Stimulated activated memory B cell treated with anti-CD40 and anti-IgM and Interleukin-4, amounts not matched to agents 10 μg/mL and 1 μg/mL and 100 μg/mL, for 72 hours (primary cell): ENCODE measurements at regions not wholly inside any gene's neighbourhood (a gene's known extent, or its start where the extent isn't known, plus 50 kb on each side); places are given as distances from the start of the nearest gene placed in this dataset.
"Not testable (repeated sequence)": the region's sequence is repeated elsewhere in the genome, so short reads cannot be mapped to it uniquely, and the experiment has no call there.

Source experiments
- ATAC-seq: fragments of 150-1000 bp; cut with Tn5 transposase; 2 replicates; pipeline ENCODE4 v1.10.0; 2021
- H3K27ac Mint-ChIP-seq: one replicate; pipeline ENCODE4 v1.8.0; 2022; ENCODE audit warnings: mild to moderate bottlenecking, mixed read lengths
- H3K27me3 Mint-ChIP-seq: one replicate; pipeline ENCODE4 v1.8.0; 2022; ENCODE audit warnings: mixed read lengths
- H3K36me3 Mint-ChIP-seq: one replicate; pipeline ENCODE4 v1.8.0; 2022; ENCODE audit warnings: mixed read lengths
- H3K4me1 Mint-ChIP-seq: one replicate; pipeline ENCODE4 v1.8.0; 2022; ENCODE audit warnings: mixed read lengths
- H3K4me3 Mint-ChIP-seq: one replicate; pipeline ENCODE4 v1.8.0; 2022; ENCODE audit warnings: mild to moderate bottlenecking, moderate library complexity, mixed read lengths
- H3K9me3 Mint-ChIP-seq: one replicate; pipeline ENCODE4 v1.8.0; 2022; ENCODE audit warnings: mixed read lengths

- Mint-ChIP-seq H3K9me3 (peaks cover 6% of the 10 kb centered on the region), H3K27me3 (no peaks in the 10 kb centered on the region), H3K27ac (no peak overlapping the region), H3K4me3 (no peak overlapping the region), H3K4me1 (peaks cover 9% of the 10 kb centered on the region), H3K36me3 (no peaks in the 10 kb centered on the region)
- no peak for ATAC-seq
These were observed 119.2 kb downstream of the NAA11 start for GRCh38 chr4:79206660-79207059.

DNA sequence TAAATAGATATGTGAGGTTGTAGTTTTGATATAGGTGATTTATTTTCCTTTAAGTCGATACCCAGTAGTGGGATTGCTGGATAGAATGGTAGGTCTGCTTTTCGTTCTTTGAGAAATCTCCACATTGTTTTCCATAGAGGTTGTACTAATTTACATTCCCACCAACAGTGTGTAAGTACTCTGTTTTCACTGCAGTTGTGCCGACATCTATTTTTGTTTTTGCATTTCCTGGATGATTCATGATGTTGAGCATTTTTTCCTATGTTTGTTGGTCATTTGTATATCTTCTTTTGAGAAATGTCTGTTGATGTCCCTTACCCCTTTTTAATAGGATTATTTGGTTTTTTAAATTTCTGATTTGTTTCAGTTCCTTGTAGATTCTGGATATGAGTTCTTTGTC is 120.7 kb downstream of the NAA11 start:
- no peaks in the 10 kb centered on the region for H3K27me3 Mint-ChIP-seq
- no peak overlapping the region for H3K27ac Mint-ChIP-seq
- peaks cover 4% of the 10 kb centered on the region for H3K4me1 Mint-ChIP-seq
- H3K36me3 Mint-ChIP-seq: no peaks in the 10 kb centered on the region
- H3K4me3 Mint-ChIP-seq: no peak overlapping the region
- no peak for ATAC-seq
- peaks cover 6% of the 10 kb centered on the region for H3K9me3 Mint-ChIP-seq

DNA sequence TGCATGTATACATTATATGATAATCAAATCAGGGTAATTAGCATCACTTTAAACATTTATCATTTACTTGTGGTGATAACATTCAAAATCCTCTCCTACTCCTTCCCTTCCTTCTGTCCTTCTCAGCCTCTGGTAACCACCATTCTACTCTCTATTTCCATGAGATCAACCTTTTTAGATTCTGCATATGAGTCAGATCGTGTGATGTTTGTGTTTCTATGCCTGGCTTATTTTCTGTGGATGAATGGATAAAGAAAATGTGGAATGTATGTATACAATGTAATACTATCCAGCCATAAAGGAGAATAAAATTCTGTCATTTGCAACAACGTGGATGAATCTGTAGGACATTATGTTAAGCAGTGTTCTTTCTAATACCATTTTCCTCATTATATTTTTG is 123.9 kb downstream of the NAA11 start:
- no peaks in the 10 kb centered on the region for H3K36me3 Mint-ChIP-seq
- no peak for ATAC-seq
- H3K27me3 Mint-ChIP-seq: no peaks in the 10 kb centered on the region
- H3K9me3 Mint-ChIP-seq: peaks cover 5% of the 10 kb centered on the region
- no peak overlapping the region for H3K27ac Mint-ChIP-seq
- H3K4me3 Mint-ChIP-seq: no peak overlapping the region
- no peaks in the 10 kb centered on the region for H3K4me1 Mint-ChIP-seq

GRCh38 chr4:79199743-79200142 is 126.1 kb downstream of the NAA11 start:
- no peaks in the 10 kb centered on the region for H3K9me3 Mint-ChIP-seq
- no peaks in the 10 kb centered on the region for H3K36me3 Mint-ChIP-seq
- no peak for ATAC-seq
- H3K27me3 Mint-ChIP-seq: no peaks in the 10 kb centered on the region
- no peaks in the 10 kb centered on the region for H3K4me1 Mint-ChIP-seq
- no peak overlapping the region for H3K27ac Mint-ChIP-seq
- H3K4me3 Mint-ChIP-seq: no peak overlapping the region

DNA sequence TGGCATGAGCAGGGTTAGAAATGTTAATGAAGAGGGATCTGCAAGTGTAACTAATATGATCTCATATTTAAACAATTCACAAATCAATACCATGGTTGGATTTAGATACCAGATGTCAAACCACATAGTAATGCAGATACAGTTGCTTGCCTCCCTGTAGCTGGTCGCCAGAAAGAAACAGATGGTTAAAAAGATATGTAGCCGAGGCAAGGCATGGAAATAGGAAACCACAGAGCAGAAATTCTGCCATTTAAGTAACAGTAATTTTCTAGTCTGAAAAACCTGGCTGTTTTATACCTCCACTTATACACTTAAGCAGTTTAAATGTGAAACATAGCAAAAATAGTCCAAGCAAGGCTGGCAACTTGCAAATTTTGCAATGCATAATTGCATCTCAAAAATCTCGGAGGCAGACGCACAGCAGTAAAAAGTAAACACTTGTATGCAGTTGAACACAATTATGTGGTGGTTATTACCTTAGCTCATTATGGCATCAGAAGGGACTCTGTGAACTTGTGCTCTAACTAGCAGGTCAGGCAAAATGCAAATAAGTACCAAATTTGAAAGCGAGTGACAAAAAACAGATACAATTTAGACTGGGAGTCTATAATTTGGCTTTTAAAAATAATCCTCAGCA is 126.8 kb downstream of the NAA11 start:
- H3K4me3 Mint-ChIP-seq: no peak overlapping the region
- no peaks in the 10 kb centered on the region for H3K4me1 Mint-ChIP-seq
- no peak for ATAC-seq
- peaks cover 2% of the 10 kb centered on the region for H3K9me3 Mint-ChIP-seq
- H3K27ac Mint-ChIP-seq: no peak overlapping the region
- no peaks in the 10 kb centered on the region for H3K36me3 Mint-ChIP-seq
- H3K27me3 Mint-ChIP-seq: no peaks in the 10 kb centered on the region

GRCh38 chr4:79197275-79198009 is 128.4 kb downstream of the NAA11 start:
- Mint-ChIP-seq H3K4me3 (no peak overlapping the region), H3K27ac (no peak overlapping the region), H3K9me3 (peaks cover 2% of the 10 kb centered on the region), H3K27me3 (no peaks in the 10 kb centered on the region), H3K36me3 (no peaks in the 10 kb centered on the region), H3K4me1 (no peaks in the 10 kb centered on the region)
- no peak for ATAC-seq

DNA sequence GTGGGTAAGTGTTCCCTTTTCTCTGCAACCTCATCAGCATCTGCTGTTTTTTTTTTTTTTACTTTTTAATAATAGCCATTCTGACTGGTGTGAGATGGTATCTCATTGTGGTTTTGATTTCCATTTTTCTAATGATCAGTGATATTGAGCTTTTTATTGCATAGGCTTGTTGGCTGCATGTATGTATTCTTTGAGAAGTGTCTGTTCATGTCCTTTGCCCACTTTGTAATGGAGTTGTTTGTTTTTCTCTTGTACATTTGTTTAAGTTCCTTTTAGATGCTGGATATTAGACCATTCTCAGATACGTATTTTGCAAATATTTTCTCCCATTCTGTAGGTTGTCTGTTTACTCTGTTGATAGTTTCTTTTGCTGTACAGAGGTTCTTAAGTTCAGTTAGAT is 134.6 kb downstream of the NAA11 start:
- H3K4me3 Mint-ChIP-seq, H3K4me1 Mint-ChIP-seq, ATAC-seq, H3K36me3 Mint-ChIP-seq, H3K27ac Mint-ChIP-seq, H3K27me3 Mint-ChIP-seq: not testable (repeated sequence)
- H3K9me3 Mint-ChIP-seq: peaks cover 12% of the 10 kb centered on the region

DNA sequence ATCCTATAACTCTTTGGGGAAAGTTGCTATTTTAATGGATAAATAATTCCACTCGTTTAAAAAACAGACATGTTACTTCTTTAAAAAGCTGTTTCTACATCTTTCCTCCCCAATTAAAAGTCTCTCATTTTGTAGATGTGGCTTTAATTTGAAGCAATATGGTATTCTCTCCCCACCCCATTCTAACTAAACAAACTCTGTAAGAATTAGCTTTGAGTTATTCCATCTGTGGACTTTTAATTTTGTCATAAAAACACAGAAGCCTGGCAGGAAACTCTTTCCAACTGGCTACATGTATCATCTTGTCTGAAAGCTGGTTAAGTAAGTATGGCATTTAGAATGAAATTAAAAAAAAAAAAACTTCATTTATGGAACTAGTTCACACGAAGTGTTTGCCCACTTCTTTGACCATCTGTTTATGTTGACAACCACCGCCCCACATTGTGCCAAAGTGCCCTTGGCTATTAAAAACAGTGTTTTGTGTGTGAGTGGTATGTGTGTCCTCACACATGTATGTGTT is 140.3 kb downstream of the NAA11 start:
- ATAC-seq: no peak
- H3K9me3 Mint-ChIP-seq: peaks cover 9% of the 10 kb centered on the region

DNA sequence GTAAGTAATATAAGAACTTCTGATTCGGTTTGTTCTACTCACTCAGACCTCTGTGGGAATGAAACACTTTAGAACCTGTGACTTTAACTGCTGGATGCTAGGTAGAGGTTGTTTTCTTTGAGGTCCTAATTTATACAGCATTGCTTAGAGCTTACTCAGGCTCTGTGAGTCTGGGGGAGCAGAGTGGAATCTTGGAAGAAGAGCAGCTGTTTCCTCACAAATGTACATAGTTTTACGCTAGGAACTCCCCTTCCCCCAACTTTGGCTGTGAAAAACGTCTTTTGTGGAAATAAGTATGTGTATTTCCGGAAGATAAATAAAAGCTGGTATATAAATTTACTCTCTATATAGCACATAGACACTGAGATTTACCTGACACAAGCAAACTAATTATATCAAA is 141.4 kb downstream of the NAA11 start:
- Mint-ChIP-seq H3K36me3 (no peaks in the 10 kb centered on the region), H3K9me3 (peaks cover 11% of the 10 kb centered on the region), H3K4me1 (no peaks in the 10 kb centered on the region), H3K27me3 (no peaks in the 10 kb centered on the region), H3K4me3 (no peak overlapping the region), H3K27ac (no peak overlapping the region)
- no peak for ATAC-seq

More for the DNA sequence above, 140.3 kb downstream of the NAA11 start:
- Mint-ChIP-seq H3K36me3 (no peaks in the 10 kb centered on the region), H3K4me1 (no peaks in the 10 kb centered on the region), H3K4me3 (no peak overlapping the region), H3K27ac (no peak overlapping the region), H3K27me3 (no peaks in the 10 kb centered on the region)

DNA sequence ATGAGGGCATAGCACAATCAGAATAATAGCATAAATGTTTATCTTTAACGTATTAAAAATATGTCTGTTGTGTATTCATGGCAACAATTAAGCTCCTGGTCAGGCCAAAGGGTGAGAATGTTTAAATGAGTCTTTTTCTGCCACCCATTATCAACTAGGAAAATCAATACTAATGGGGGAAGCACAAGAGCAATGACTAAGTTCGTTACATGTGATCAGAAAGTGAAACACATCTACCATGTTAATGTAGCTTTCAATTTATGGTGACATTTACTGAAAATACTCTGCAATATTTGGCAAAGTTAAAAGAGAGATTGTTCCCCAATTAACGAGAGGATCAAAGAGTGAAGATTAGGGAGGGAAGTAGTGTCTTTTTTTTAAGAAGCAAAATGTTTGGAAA is 143.7 kb downstream of the NAA11 start:
- no peak overlapping the region for H3K27ac Mint-ChIP-seq
- no peaks in the 10 kb centered on the region for H3K27me3 Mint-ChIP-seq
- no peaks in the 10 kb centered on the region for H3K36me3 Mint-ChIP-seq
- no peak overlapping the region for H3K4me3 Mint-ChIP-seq
- H3K4me1 Mint-ChIP-seq: no peaks in the 10 kb centered on the region
- H3K9me3 Mint-ChIP-seq: peaks cover 6% of the 10 kb centered on the region
- no peak for ATAC-seq

- Mint-ChIP-seq H3K27ac (no peak overlapping the region), H3K36me3 (no peaks in the 10 kb centered on the region), H3K4me1 (no peaks in the 10 kb centered on the region), H3K27me3 (no peaks in the 10 kb centered on the region), H3K4me3 (no peak overlapping the region), H3K9me3 (peaks cover 6% of the 10 kb centered on the region)
- no peak for ATAC-seq
These were observed 144.7 kb downstream of the NAA11 start for GRCh38 chr4:79181190-79181589.

- Mint-ChIP-seq H3K4me3 (no peak overlapping the region), H3K27me3 (no peaks in the 10 kb centered on the region), H3K4me1 (no peaks in the 10 kb centered on the region), H3K36me3 (no peaks in the 10 kb centered on the region), H3K27ac (no peak overlapping the region), H3K9me3 (peaks cover 6% of the 10 kb centered on the region)
- ATAC-seq: no peak
These were observed 147.1 kb downstream of the NAA11 start for GRCh38 chr4:79178760-79179159.

GRCh38 chr4:79177388-79177787 is 148.5 kb downstream of the NAA11 start:
- no peaks in the 10 kb centered on the region for H3K27me3 Mint-ChIP-seq
- H3K27ac Mint-ChIP-seq: no peak overlapping the region
- H3K4me3 Mint-ChIP-seq: no peak overlapping the region
- no peaks in the 10 kb centered on the region for H3K4me1 Mint-ChIP-seq
- ATAC-seq: no peak
- no peaks in the 10 kb centered on the region for H3K36me3 Mint-ChIP-seq
- peaks cover 6% of the 10 kb centered on the region for H3K9me3 Mint-ChIP-seq

GRCh38 chr4:79176351-79176750 is 149.5 kb downstream of the NAA11 start:
- Mint-ChIP-seq H3K9me3 (peaks cover 6% of the 10 kb centered on the region), H3K27me3 (no peaks in the 10 kb centered on the region), H3K36me3 (no peaks in the 10 kb centered on the region), H3K27ac (no peak overlapping the region), H3K4me3 (no peak overlapping the region), H3K4me1 (no peaks in the 10 kb centered on the region)
- no peak for ATAC-seq

DNA sequence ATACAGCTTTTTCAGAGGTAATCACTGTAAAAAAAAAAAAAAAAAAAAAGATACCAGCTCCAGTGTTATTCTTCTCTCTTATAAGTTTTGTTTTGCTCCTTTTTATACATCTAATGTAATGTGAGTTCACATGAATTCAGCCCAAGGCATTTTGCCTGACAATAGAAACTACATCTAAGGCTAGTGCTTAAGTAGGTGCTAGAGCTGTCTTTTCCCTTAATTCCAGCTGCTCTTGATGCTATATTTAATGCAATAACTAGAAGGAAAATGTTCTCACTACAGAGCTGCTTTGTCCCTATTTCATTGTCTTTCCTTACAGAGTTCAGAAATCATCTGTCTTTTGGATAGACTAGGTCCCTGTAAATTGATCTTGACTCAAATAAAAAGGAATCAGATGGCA is 150.1 kb downstream of the NAA11 start:
- ATAC-seq: no peak
- peaks cover 6% of the 10 kb centered on the region for H3K9me3 Mint-ChIP-seq
- H3K36me3 Mint-ChIP-seq: no peaks in the 10 kb centered on the region
- no peaks in the 10 kb centered on the region for H3K4me1 Mint-ChIP-seq
- H3K27me3 Mint-ChIP-seq: no peaks in the 10 kb centered on the region
- H3K27ac Mint-ChIP-seq: no peak overlapping the region
- H3K4me3 Mint-ChIP-seq: no peak overlapping the region
